SKM-1 (cell line): ENCODE measurements at regions not wholly inside any gene's neighbourhood (a gene's known extent, or its start where the extent isn't known, plus 50 kb on each side); places are given as distances from the start of the nearest gene placed in this dataset.
"Not testable (repeated sequence)": the region's sequence is repeated elsewhere in the genome, so short reads cannot be mapped to it uniquely, and the experiment has no call there.

Experiments
- DNase-seq: peaks from one replicate; lab custom pipeline; 2025; ENCODE audit not compliant: unreplicated experiment; lab: John Stamatoyannopoulos, UW

DNA sequence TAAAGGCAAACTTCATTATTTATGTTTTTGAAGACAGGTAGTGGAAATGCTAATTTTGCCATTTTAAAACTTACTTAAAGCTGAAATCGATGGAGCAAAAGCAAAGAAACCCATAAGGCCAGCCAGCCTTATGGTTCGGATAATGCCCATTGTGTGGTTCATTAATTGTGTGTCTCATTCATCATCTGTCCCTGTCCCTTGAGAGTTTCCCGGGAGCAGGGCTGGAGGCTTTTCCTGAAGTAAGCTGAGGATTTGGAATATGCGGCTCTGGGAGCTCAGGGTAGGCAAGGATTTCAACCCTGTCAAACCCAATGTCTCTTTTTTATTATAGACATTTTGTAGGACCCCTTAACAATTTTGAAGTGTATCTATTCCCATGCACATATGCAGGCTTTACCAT is 790.0 kb upstream of the KIRREL3 start:
- DNase-seq, result no peak

DNA sequence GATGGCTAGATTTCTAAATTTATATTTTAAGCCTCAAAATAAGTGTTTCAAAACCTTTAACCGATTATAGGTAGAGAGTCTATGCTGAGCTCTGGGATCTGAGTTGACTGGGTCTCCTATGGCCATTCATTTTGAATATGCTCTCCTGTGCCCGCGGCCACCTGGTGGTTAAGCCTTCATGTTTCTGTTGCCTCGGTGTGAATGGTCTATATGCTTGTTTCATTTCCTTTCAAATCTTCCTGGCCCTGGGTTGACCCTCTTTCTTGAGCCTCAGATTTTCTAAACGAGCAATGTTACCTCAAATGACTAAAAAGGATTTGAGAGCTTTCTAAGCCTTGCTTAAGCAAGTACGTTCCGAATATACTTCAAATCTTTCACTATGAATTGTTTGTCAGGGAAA is 789.4 kb upstream of the KIRREL3 start:
- no peak for DNase-seq

DNA sequence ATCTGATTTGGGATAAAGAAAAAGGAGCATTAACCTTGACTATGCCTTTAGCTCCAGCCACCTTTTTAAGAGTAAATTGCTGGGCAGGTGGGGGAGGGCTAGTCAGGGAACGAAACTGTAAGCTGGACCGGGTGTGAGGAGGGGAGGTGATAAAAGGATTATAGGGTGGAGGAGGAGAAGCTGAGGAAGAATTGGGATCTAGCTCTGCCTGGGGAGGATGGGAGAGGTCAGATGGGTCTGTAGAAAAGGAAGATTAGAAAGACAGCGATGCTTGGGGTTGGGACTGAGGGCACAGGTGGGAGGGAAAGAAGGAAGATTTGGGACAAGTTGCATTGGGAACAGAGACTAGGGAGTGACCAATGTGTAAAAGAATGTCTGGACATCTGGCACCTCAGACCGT is 772.4 kb upstream of the KIRREL3 start:
- DNase-seq, result not testable (repeated sequence)

DNA sequence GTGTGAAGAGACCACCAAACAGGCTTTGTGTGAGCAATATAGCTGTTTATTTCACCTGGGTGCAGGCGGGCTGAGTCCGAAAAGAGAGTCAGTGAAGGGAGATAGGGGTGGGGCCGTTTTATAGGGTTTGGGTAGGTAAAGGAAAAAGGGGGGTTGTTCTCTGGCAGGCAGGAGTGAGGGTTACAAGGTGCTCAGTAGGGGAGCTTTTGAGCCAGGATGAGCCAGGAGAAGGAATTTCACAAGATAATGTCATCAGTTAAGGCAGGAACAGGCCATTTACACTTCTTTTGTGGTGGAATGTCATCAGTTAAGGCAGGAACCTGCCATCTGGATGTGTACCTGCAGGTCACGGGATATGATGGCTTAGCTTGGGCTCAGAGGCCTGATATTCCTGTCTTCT is 768.4 kb upstream of the KIRREL3 start:
- not testable (repeated sequence) for DNase-seq

DNA sequence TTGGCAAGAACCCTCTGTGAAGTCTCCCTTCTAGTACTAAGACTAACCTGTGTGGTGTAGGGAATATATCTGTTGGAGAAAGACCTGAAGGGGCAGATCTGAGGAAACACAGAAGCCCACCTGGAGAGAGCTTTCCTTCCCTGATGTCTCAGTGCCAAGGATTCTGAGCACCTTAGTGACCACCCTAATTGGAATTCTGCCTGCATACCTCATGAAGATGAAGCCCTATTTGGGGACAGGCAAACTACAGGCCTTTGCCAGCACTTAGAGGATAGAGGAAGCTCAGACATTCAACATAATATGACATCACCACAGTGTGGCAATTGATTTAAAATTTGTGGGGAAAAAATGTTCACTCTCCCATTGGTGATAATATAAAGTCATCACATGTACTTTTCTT is 766.2 kb upstream of the KIRREL3 start:
- DNase-seq, result no peak

DNA sequence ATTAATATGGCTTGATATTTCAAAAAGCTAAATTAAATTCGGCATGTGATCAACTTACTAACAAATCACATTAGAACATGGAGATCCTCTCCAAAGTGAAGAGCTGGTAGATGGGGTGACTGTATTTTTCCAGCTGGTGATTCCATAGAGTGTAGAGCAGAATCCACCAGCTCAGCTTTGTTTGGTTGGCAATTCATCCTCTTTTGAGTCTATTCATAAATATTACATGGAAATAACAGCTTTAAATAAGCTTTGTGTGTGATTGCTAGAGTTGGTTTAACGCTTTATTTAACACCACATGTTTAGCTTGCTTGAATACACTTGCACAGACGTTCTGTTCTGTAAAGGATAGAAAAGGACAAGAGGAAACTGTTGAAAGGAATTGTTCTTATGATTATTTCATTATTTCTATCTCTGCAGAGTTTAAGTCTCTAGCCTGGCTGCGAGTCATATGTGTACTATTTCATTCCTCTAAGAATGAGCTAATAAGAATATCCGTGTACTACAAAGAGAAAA is 738.3 kb upstream of the KIRREL3 start:
- DNase-seq, result no peak

DNA sequence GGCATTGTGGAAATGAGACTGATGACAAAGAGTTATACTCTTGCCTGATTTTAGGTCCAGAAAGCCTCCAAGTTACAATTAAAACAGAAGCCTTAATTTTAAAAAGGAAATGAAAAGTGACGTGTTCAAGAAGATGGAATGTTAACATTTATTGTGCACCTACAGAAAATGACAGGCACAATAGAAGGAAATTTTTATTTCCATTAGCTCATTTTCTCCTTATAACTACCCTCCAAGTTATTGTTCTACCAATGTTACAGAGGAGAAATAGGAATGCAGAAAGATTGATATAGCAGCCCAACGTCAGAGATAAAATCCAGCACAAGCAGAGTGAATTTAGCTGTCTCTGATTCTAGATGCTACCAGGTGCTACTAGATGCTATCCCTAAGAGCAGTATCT is 736.9 kb upstream of the KIRREL3 start:
- DNase-seq, result no peak

DNA sequence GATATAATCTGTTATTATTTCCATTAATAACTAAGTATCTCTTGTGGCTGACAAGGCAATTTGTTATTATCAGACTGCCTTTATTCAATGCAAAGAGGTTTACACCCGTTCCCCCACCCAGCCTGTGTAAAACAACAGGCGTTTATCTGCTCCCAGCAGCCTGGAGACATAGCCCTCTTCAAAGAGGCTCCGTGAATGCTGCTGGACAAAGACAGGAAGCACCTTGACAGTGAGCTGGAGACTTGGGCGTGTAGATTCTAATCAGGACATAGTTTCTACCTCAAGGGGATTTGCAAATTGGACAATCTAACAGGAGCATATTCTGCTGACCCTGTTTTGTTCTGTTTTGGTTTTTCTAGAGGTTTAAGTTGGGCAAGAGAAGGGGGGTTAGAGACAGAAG is 733.0 kb upstream of the KIRREL3 start:
- DNase-seq, result no peak

DNA sequence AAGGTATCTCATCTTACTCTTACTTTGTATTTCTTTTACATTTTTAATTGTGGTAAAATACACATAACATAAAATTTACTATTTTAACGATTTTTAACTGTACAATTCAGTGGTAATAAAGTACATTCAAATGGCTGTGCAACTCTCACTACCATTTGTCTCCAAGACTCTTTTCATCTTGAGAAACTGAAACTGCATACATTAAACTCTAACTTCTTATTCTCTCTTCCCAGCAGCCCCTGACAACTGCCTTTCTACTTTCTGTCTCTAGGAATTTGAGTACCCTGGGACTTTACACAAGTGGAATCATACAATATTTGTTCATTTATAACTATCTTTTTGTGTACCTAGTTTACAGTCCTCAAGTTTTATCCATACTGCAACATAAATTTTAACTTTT is 725.8 kb upstream of the KIRREL3 start:
- no peak for DNase-seq

DNA sequence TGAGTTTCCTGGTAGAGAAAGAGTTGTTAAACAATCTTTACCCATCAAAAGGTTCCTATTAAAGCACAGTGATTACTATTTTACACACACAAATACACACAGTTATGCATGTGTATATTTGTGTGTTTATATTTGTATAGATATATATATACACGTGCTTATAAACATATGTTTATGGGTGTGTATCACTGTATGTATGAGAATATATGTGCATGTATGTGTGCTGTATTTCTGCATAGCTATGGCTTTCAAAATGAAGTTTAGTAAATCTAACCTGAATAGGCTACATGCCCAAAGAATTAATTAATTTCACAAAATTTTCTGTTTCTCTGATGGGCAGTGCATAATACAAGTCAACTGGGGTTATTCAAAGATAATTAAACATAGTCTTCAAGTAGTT is 723.1 kb upstream of the KIRREL3 start:
- DNase-seq, result no peak

DNA sequence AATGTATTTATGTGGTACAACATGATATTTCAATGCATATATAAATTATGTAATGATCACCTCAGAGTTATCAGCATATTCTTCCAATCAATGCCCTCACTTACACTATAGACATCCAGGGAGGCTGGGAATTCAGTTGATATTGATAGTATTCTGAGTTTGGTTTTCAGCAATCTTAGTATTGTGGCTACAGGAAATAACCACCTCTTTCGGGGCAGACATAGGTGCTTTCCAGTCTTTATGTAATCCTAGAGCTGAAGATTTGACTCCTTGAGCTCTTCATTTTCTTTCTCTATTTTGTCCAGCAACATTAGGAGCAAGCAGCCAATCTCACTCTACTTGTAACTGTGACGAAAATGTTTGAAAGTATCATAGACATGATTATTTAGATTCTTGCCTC is 712.7 kb upstream of the KIRREL3 start:
- no peak for DNase-seq

DNA sequence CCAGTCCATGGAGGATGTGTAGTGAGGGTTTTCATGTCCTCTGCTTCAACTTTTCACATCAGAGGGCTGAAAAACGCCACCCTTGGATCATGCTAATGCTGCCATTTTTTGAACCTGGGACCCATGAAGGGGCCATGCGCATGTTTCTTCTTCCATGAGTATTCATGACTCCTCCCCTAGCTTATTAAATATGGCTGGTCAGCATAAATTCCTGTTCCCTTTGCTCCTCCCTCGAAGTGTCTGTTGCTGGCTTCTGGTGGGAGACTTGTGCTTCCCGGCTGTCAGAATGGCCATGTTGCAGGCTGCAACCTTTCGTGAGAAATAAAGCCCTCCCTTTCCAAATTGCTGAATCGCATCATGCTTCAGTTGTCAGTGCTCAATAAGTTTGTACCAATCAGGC is 711.2 kb upstream of the KIRREL3 start:
- no peak for DNase-seq

DNA sequence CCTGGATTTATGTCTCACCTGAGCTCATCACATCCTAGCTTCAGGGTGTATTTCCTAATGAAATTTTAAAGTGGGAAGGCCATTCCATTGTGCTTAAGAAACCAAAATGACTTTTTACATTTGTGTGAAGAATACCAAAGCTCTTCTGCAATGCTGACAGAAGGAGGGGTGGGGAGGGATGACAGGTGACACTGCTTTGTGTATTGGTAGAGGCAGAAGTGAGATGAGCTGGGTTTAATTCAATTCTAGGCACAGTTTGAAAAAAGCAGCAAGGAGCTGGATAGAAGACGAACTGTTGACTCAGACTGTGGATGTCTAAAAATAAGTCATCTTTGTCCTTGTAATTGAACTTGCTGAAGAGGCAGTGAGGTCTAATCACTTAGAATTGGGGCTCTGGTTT is 710.3 kb upstream of the KIRREL3 start:
- no peak for DNase-seq

DNA sequence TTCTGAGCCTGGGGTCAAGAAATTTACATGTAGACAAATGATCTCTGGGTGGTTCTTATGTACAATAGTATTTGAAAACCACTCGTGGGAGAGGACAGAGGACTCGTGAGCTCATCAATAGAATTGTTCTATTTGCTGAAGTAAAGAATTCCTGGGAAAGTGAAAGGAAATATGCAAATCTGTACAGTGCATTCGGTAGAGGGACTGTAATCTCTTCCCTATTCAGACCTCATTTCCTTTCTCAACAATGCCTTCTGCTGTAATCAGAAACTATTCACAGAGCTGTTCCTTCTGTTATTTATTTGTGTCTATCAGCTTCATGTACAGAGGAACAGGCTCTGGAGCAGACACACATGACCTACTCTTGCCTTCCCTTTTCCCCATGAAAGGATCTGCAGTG is 709.4 kb upstream of the KIRREL3 start:
- DNase-seq, result no peak

DNA sequence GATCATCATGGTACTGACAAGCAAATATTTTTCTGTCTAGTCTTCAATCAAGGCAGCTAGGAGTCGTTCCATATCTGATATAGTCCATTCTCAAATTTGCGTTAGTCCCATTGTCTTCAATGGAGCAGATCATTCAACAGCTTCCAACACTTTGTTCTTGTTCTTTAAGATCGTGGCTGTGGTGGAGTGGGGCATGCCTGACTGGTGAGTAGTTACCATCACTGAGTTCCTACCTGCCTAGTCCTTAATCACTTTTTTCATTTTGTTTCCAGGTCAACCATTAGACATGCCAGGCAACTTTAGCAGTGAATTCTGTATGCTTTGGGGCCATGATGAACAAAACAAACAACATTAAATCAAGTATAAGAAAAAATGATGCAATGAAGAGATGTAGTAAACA is 693.1 kb upstream of the KIRREL3 start:
- DNase-seq, result no peak

DNA sequence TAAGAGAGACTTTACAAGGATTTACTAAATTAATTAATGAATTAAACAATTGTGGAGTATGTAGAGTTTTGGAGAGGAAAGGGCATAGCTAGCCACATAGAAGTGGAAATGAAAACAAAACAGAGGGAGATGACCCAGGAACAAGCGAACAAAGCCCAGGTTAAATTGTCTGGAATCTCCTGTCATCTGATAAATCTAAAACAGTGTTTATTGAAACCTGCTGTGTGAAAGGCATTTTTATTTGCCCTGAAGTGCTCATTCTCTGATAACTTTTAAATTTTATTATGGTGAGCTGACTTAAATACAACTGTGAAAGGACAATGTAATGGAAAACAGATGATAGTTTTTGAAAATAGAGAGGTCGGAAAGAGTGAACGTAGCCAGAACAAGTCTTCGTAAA is 682.8 kb upstream of the KIRREL3 start:
- DNase-seq, result no peak

DNA sequence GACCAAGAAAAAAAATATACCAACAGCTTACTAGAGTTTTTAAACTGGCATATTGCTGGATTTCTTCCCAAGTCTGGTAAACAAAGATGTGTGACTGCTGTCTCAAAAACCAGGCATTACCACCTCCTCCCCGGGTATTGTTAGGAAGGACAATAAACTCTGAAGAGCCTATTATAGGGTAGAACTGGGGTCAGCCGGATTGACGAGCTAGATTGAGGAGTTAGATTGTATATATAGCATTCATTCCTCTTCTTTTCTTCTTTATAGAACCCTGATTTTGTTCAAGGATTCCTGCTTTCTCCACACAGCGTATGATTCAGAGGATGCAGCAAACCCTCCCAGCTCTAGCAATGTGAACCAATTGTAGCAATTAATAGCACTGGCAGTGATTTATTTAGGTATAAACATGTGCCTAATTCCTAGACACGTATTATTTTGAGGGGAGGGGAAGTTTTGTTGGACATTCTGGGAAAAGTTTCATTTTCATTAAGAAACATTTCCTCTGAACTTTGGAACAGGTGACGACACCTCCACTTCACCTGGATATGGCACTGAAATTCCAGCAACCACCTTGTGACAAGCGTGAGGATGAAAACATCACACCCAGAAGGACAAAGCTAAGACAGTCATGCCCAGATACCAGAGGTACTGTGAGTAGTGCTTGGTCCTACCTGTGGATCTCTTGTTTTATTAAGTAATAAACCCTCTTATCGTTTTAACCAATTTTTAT is 679.4 kb upstream of the KIRREL3 start:
- DNase-seq, result no peak

DNA sequence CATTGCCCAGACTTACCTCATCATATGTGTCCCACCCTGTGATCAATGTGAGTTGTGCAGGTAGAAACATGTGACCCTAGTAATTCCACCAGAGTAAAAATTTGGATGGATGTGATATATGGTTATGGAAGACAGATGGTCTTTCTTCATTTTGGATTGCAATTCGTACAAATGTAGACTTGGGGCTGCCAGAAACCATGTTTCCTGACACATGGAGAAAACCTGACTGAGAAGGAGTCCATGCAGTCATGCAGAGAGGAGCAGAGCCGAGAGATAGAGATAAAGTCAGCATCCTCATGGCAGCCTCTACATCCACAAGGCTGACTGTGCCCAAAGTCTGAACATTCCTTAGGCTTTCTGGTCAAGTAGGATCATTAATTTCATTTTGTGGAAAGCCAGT is 678.1 kb upstream of the KIRREL3 start:
- DNase-seq, result no peak

DNA sequence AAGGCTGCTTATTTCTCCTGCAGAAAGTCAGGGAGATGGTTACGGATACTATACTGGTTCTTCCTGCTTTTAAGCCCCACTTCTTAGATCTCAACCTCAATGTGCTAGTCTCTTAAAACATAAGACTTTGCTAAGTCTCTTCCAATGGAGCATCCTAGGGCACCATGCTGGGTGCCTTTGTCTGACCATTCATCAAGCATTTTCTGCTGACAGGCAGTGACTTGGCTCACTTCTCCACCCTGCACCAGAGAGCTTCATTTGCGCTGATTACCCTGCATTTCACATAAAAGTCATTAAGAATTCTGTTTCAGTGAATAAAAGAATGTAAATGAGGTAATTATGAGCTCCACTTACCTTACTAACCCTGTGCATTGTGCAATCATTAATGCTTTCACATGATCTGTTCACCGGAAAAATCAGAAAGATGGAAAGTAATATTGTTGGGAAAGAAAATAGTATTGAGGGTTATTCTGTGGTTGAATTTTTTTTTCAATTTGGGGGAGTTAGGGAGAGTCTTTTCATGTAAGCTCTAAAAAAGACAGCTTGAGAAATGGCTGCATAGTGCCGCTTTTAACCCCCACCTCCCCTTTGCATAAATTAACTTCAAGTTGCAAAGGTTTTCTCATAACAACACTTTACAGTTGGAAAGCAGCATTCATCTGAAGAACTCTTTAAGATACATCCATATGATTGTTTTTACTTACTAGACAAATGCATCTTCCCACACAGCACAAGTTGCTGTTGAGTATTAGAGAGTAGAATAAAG is 677.3 kb upstream of the KIRREL3 start:
- no peak for DNase-seq

DNA sequence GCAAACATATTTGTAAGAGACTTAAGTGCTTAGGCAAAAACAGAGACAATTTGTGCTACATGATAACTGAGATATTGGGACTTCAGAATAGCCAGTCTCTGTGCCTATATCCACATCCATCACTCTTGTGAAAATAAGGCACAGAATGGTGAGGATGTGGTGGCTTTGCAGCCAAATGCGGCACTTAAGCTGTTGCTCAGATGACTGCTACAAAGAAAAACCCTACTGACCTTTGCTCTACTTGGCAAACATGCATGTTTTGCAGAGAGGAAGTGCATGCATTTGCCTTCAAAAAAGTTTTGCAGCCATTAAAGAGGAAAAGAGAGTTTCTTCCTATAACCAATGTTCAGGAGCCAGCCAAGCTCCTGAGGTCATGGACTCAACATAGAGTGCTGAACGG is 675.0 kb upstream of the KIRREL3 start:
- no peak for DNase-seq

DNA sequence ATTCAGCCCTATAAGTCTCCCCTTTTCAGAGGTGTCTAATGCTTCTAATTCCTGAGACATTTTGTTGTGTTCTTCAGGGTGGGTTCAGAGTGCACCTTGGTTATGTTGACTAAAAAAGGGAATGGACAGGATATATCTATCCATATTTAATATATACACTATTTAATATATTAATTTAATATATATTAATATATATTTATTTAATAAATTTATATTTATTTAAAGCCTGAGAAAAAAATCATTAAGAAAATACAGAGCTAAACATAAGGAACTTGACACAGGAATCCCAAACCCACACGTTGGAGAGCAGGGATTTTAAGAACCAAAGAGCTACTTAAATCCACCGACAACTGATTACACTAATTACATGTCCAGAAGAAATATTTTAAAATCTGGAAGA is 674.2 kb upstream of the KIRREL3 start:
- no peak for DNase-seq

DNA sequence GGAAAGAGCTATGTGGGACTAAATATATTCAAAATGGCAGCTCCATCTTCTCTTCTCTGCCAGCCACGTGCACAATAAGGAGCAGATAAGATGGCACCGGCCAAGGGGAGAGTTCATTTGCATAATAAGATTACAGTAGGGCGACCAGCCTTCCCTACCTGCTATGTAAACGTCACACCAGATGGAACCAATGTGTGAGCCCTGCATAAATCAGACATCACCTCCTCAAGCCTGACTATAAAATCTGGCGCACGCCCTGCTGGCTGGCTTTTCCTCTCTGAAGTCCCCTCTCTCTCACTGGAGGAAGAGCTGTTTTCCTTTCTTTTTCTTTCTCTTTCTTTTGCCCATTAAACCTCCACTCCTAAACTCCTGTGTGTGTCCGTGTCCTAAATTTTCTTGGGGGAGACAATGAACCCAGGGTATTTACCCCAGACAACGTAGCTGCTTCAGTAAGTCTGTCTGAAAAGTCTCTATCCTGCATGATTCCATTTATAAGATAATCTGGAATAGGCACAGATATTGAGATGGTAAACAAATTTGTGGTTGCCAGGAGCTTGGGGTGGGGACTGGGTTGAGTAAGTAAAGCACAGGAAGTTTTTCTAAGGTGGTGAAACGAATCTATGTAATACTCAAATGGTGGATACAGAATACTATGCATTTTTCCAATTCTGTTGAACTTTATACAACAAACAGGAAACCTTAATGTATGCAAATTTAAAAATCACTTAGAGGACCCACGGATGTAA is 670.0 kb upstream of the KIRREL3 start:
- no peak for DNase-seq
